HEK293T (cell line): ENCODE measurements at regions not wholly inside any gene's neighbourhood (a gene's known extent, or its start where the extent isn't known, plus 50 kb on each side); places are given as distances from the start of the nearest gene placed in this dataset.

ENCODE experiments used
- FOXA1 ChIP-seq: fragments of 450-650 bp; IDR thresholded peaks from 2 replicates; pipeline ENCODE4 v1.6.1; 2016; ENCODE audit warnings: mild to moderate bottlenecking
- FOXM1 ChIP-seq: fragments of 450-650 bp; IDR thresholded peaks from 2 replicates; pipeline ENCODE4 v1.6.1; 2017; ENCODE audit warnings: mild to moderate bottlenecking, borderline replicate concordance
- SP1 ChIP-seq: fragments of 450-650 bp; IDR thresholded peaks from 2 replicates; pipeline ENCODE4 v1.6.1; 2017
- SUZ12 ChIP-seq: fragments of 450-650 bp; IDR thresholded peaks from 2 replicates; pipeline ENCODE4 v1.6.1; 2016; ENCODE audit warnings: mild to moderate bottlenecking
- TARDBP ChIP-seq: fragments of 450-650 bp; IDR thresholded peaks from 2 replicates; pipeline ENCODE4 v1.6.1; 2016

GRCh38 chr2:82996217-82996616, 1462.9 kb downstream of the SUCLG1 start:
- TF ChIP-seq FOXM1 (no peak), SUZ12 (no peak), SP1 (no peak), TARDBP (no peak), FOXA1 (no peak)
